GM12891 (cell line): ENCODE measurements at regions not wholly inside any gene's neighbourhood (a gene's known extent, or its start where the extent isn't known, plus 50 kb on each side); places are given as distances from the start of the nearest gene placed in this dataset.

Experiments
- PAX5 ChIP-seq: IDR thresholded peaks from 2 replicates; pipeline ENCODE4 v1.6.1; 2011; ENCODE audit warnings: low read length, moderate library complexity, mild to moderate bottlenecking; ENCODE audit not compliant: insufficient read depth, severe bottlenecking
- POLR2A ChIP-seq: IDR thresholded peaks from 2 replicates; pipeline ENCODE4 v1.6.1; 2011; ENCODE audit warnings: low read depth, low read length, control low read depth
- POLR2AphosphoS5 ChIP-seq: IDR thresholded peaks from 2 replicates; pipeline ENCODE4 v1.6.1; 2011; ENCODE audit warnings: low read depth, low read length, control low read depth
- POU2F2 ChIP-seq: IDR thresholded peaks from 2 replicates; pipeline ENCODE4 v1.6.1; 2011; ENCODE audit warnings: low read depth, mild to moderate bottlenecking, control low read depth, low read length, moderate library complexity
- SPI1 ChIP-seq: IDR thresholded peaks from 2 replicates; pipeline ENCODE4 v1.6.1; 2011; ENCODE audit warnings: low read depth, low read length, control low read depth
- TAF1 ChIP-seq: IDR thresholded peaks from 2 replicates; pipeline ENCODE4 v1.6.1; 2011; ENCODE audit warnings: low read depth, low read length, control low read depth

DNA sequence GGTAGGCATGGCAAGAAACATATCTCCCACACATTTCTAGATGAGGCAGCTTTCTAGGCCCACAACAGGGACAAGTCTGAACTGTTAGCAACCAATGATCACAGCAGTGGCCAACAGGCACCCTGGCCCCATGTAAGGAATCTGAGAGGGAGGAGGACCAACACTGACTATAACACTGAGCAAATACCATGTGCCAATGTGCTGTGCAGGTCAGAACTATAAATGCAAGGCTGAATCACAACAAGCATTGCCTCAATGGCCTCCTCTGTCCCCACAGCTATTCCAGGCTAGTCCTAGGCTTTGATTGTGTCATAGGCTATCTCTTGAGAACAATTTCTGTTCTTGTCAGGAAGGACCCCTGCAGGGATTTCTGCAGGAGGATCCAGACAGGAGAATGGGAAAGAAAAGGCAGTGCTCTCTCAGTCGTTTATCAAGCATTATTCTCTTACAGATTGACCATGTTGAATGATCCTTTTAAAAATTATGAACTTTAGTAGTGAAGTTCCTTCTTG is 221.2 kb downstream of the TLE1 start:
- no peak for TF ChIP-seq POLR2A
- no peak for TF ChIP-seq POLR2AphosphoS5
- no peak for TF ChIP-seq TAF1
- TF ChIP-seq SPI1: no peak
- no peak for TF ChIP-seq PAX5
- TF ChIP-seq POU2F2: no peak
